Neuronal stem cell (in vitro differentiated cells): ENCODE measurements at regions not wholly inside any gene's neighbourhood (a gene's known extent, or its start where the extent isn't known, plus 50 kb on each side); places are given as distances from the start of the nearest gene placed in this dataset.

Experiments used
- DNase-seq: peaks from one replicate; pipeline ENCODE4 v3.0.0-alpha.2; 2013; ENCODE audit warnings: low spot score
- H2AFZ ChIP-seq: one replicate; pipeline ENCODE4 v1.6.1; 2013; ENCODE audit warnings: mild to moderate bottlenecking, low read length, inconsistent platforms
- H2AK5ac ChIP-seq: 2 replicates; pipeline ENCODE4 v1.6.1; 2013; ENCODE audit warnings: low read depth, mild to moderate bottlenecking, inconsistent platforms, low read length, moderate library complexity, mixed read lengths
- H2BK120ac ChIP-seq: 2 replicates; pipeline ENCODE4 v1.6.1; 2013; ENCODE audit warnings: low read depth, mild to moderate bottlenecking, inconsistent platforms, low read length, moderate library complexity, mixed read lengths
- H2BK12ac ChIP-seq: one replicate; pipeline ENCODE4 v1.6.1; 2013; ENCODE audit warnings: low read length, inconsistent platforms
- H2BK15ac ChIP-seq: 2 replicates; pipeline ENCODE4 v1.6.1; 2013; ENCODE audit warnings: mild to moderate bottlenecking, low read length, inconsistent platforms, mixed read lengths
- H2BK5ac ChIP-seq: one replicate; pipeline ENCODE4 v1.6.1; 2013; ENCODE audit warnings: inconsistent platforms, mild to moderate bottlenecking, low read length, moderate library complexity
- H3K14ac ChIP-seq: one replicate; pipeline ENCODE4 v1.6.1; 2013; ENCODE audit warnings: low read length, inconsistent platforms
- H3K18ac ChIP-seq: 2 replicates; pipeline ENCODE4 v1.6.1; 2013; ENCODE audit warnings: low read length, inconsistent platforms
- H3K23ac ChIP-seq: 2 replicates; pipeline ENCODE4 v1.6.1; 2013; ENCODE audit warnings: low read depth, mild to moderate bottlenecking, mixed read lengths, low read length, inconsistent platforms; ENCODE audit not compliant: poor library complexity
- H3K27ac ChIP-seq: replicated peaks from 3 replicates; pipeline ENCODE4 v1.5.1; 2013; ENCODE audit warnings: low read length, inconsistent platforms
- H3K27me3 ChIP-seq, 3 experiments: 2 replicates each; pipeline ENCODE4 v1.6.1; 2013; ENCODE audit warnings: low read length in 3 of 3, mild to moderate bottlenecking in 2 of 3, inconsistent platforms in 1 of 3, low read depth in 1 of 3, mixed read lengths in 1 of 3, moderate library complexity in 1 of 3; ENCODE audit not compliant: control insufficient read depth in 3 of 3, insufficient read depth in 3 of 3
- H3K36me3 ChIP-seq, 2 donors: replicated peaks in 1 of 2; 2 replicates each; pipeline ENCODE4 v1.6.1; 2013; ENCODE audit warnings: low read length in 2 of 2; ENCODE audit not compliant: control insufficient read depth in 2 of 2, insufficient read depth in 2 of 2
- H3K4ac ChIP-seq: 2 replicates; pipeline ENCODE4 v1.6.1; 2013; ENCODE audit warnings: inconsistent platforms, mild to moderate bottlenecking, low read length, moderate library complexity
- H3K4me1 ChIP-seq, 2 donors: 1 replicate in 1 of 2; 2 replicates in 1 of 2; pipeline ENCODE4 v1.6.1; 2013; ENCODE audit warnings: low read length in 2 of 2, low read depth in 1 of 2; ENCODE audit not compliant: control insufficient read depth in 2 of 2, insufficient read depth in 1 of 2
- H3K4me2 ChIP-seq: one replicate; pipeline ENCODE4 v1.6.1; 2013; ENCODE audit warnings: mild to moderate bottlenecking, low read length, inconsistent platforms; ENCODE audit not compliant: insufficient read depth, poor library complexity, severe bottlenecking
- H3K4me3 ChIP-seq, 2 donors: 2 replicates each; pipeline ENCODE4 v1.5.1; 2013; ENCODE audit warnings: low read length in 2 of 2, mild to moderate bottlenecking in 2 of 2, inconsistent platforms in 1 of 2, moderate library complexity in 1 of 2
- H3K79me1 ChIP-seq: one replicate; pipeline ENCODE4 v1.6.1; 2013; ENCODE audit warnings: low read depth, mild to moderate bottlenecking, inconsistent platforms, low read length, moderate library complexity
- H3K9ac ChIP-seq: one replicate; pipeline ENCODE4 v1.6.1; 2013; ENCODE audit warnings: mild to moderate bottlenecking, low read depth, low read length, inconsistent platforms; ENCODE audit not compliant: poor library complexity
- H3K9me3 ChIP-seq, 2 donors: replicated peaks in 1 of 2; 2 replicates each; pipeline versions ENCODE3 to v1.6.1; 2013; ENCODE audit warnings: low read length in 2 of 2, mild to moderate bottlenecking in 2 of 2, inconsistent platforms in 1 of 2, low read depth in 1 of 2, mixed read lengths in 1 of 2, moderate library complexity in 1 of 2; ENCODE audit not compliant: control insufficient read depth in 2 of 2, insufficient read depth in 1 of 2
- H4K8ac ChIP-seq: one replicate; pipeline ENCODE4 v1.6.1; 2013; ENCODE audit warnings: low read depth, mild to moderate bottlenecking, inconsistent platforms, low read length, moderate library complexity
- H4K91ac ChIP-seq: one replicate; pipeline ENCODE4 v1.6.1; 2013; ENCODE audit warnings: low read length, low read depth, mild to moderate bottlenecking, inconsistent platforms; ENCODE audit not compliant: poor library complexity
- WGBS, 2 donors: extraction: QIAGEN DNeasy Blood & Tissue Kit; methylation state at CpG; one replicate each; pipeline ENCODE4 v1.1.7; 2013; ENCODE audit warnings: missing lambda C conversion rate in 2 of 2, mixed read lengths in 1 of 2; ENCODE audit not compliant: insufficient read length in 2 of 2, insufficient replicate concordance in 1 of 2; ENCODE audit errors: extremely low coverage in 2 of 2; 5-methylcytosine and 5-hydroxymethylcytosine counted together

GRCh38 chr5:96201503-96201902, 231.5 kb downstream of the PCSK1 start:
- Histone ChIP-seq H2BK120ac (no peak overlapping the region), H3K9ac (no peak overlapping the region), H3K79me1 (no peaks in the 10 kb centered on the region), H3K14ac (no peak overlapping the region), H2BK15ac (no peak overlapping the region), H3K4me2 (no peak overlapping the region), H3K4me3 (no peak overlapping the region), H3K4ac (no peak overlapping the region), H4K8ac (no peak overlapping the region), H3K23ac (no peak overlapping the region), H3K4me1 (no peaks in the 10 kb centered on the region), H3K18ac (no peak overlapping the region), H3K27me3 (no peaks in the 10 kb centered on the region), H3K36me3 (no peaks in the 10 kb centered on the region), H3K27ac (no peak overlapping the region), H4K91ac (no peak overlapping the region), H2BK12ac (no peak overlapping the region), H2BK5ac (no peak overlapping the region), H2AFZ (no peak overlapping the region), H2AK5ac (no peak overlapping the region), H3K9me3 (no peaks in the 10 kb centered on the region)
- DNase-seq = no peak
- WGBS, 2 donors = no CpG with 5 or more reads among the region's 3 CpGs

DNA sequence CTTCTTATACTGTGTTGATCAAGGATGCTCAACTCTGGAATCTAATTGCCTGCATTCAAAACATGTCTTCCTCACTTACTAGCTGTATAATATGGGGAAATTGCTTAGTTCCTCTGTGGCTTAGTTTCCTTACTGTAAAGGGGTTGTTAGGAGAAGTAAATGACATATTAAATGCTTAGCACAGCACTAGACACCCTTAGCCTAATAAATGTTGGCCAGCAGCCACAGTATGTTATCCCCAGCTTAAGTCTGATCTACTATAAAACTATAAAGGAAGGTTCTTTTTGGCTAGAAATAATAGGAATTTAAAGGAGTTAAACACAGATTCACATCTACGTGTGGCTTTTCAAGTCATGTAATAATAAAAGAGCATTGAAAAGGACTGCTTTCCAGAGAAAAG, 232.4 kb downstream of the PCSK1 start:
- Histone ChIP-seq H3K27ac (no peak overlapping the region), H3K4me3 (no peak overlapping the region), H3K27me3 (no peaks in the 10 kb centered on the region), H2AK5ac (no peak overlapping the region), H2AFZ (no peak overlapping the region), H2BK5ac (no peak overlapping the region), H3K14ac (no peak overlapping the region), H3K18ac (no peak overlapping the region), H3K4me1 (no peaks in the 10 kb centered on the region), H3K79me1 (no peaks in the 10 kb centered on the region), H4K8ac (no peak overlapping the region), H2BK15ac (no peak overlapping the region), H3K36me3 (no peaks in the 10 kb centered on the region), H3K9ac (no peak overlapping the region), H2BK120ac (no peak overlapping the region), H3K23ac (no peak overlapping the region), H3K9me3 (no peaks in the 10 kb centered on the region), H3K4ac (no peak overlapping the region), H4K91ac (no peak overlapping the region), H3K4me2 (no peak overlapping the region), H2BK12ac (no peak overlapping the region)
- no CpG with 5 or more reads among the region's 1 CpG for WGBS, 2 donors
- DNase-seq = no peak

DNA sequence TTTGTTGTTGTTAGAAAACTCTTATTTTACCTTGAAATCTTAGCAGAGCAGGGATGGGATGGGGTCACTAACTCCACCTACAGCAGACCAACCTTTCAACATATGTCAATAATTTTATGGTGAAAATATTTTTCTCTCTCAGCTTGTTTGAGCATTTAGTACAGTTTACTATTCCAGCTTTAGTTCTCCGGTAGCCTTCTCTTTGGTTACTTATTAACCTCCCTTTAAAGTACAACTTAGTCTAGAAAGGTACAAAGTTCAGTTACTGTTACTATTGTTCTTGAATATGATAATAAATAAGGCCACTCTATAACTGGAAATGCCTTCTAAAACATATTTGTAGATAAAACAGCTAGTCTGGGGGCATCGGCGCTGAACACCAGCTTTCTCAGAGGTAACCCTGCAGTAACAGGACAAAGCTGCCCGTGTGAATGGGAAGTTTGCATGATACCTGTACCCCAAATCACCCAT, 233.3 kb downstream of the PCSK1 start:
- Histone ChIP-seq H3K18ac (no peak overlapping the region), H3K9me3 (no peaks in the 10 kb centered on the region)
- WGBS, 2 donors = no CpG with 5 or more reads among the region's 4 CpGs

DNA sequence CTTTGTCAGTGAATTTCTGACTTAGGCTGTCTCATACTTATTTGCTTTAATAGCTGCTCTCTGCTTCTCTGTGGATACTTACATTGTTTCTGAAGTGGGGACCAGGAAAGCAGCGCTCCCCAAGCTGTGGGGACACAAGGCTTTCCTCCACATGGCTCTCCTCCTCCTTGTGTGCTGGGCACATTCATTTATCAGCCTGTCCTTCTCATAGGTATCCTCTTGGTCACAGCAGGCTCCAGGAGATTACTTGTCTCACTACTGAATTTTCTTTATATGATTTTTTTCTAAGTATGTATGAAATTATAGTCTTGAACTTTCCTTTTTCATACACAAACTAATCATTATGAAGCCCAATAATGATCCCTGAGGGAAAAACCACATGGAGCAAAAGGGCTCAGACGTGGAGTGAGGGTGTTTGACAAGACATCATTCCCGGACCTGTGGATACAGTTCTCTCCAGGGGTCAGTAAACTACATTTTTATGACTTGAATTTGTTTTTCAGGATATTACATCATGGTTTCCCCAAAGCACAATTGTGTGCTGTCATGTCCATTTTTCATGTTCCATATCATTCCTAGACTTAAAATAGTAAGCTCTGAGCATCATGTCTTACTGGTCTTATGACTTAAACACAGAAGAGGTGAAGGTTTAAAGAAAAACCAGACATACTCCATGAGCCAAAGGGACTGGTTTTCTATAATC, 234.5 kb downstream of the PCSK1 start:
- H2BK120ac ChIP-seq = no peak overlapping the region
- H3K23ac ChIP-seq = no peak overlapping the region
- H2BK5ac ChIP-seq = no peak overlapping the region
- no peak overlapping the region for H3K18ac ChIP-seq
- H2AFZ ChIP-seq = no peak overlapping the region
- no peak overlapping the region for H2AK5ac ChIP-seq
- no peak overlapping the region for H3K4me3 ChIP-seq
- no peak overlapping the region for H3K4me2 ChIP-seq
- no CpG with 5 or more reads among the region's 3 CpGs for WGBS, 2 donors
- no peak overlapping the region for H3K4ac ChIP-seq
- DNase-seq = no peak
- H2BK15ac ChIP-seq = no peak overlapping the region
- H4K8ac ChIP-seq = no peak overlapping the region
- H3K4me1 ChIP-seq = no peaks in the 10 kb centered on the region
- no peak overlapping the region for H3K27ac ChIP-seq
- no peak overlapping the region for H3K14ac ChIP-seq
- H3K9me3 ChIP-seq = no peaks in the 10 kb centered on the region
- no peaks in the 10 kb centered on the region for H3K79me1 ChIP-seq
- no peak overlapping the region for H3K9ac ChIP-seq
- H2BK12ac ChIP-seq = no peak overlapping the region
- no peak overlapping the region for H4K91ac ChIP-seq
- no peaks in the 10 kb centered on the region for H3K27me3 ChIP-seq
- H3K36me3 ChIP-seq = no peaks in the 10 kb centered on the region

More for the DNA sequence above, 233.3 kb downstream of the PCSK1 start:
- Histone ChIP-seq H4K8ac (no peak overlapping the region), H3K4me2 (no peak overlapping the region), H2AFZ (no peak overlapping the region), H2BK12ac (no peak overlapping the region), H3K4ac (no peak overlapping the region), H3K9ac (no peak overlapping the region), H3K14ac (no peak overlapping the region), H3K4me1 (no peaks in the 10 kb centered on the region), H3K36me3 (no peaks in the 10 kb centered on the region), H2BK5ac (no peak overlapping the region), H3K23ac (no peak overlapping the region), H4K91ac (no peak overlapping the region), H2BK15ac (no peak overlapping the region), H3K27ac (no peak overlapping the region), H3K79me1 (no peaks in the 10 kb centered on the region), H3K4me3 (no peak overlapping the region), H2AK5ac (no peak overlapping the region), H3K27me3 (no peaks in the 10 kb centered on the region), H2BK120ac (no peak overlapping the region)
- no peak for DNase-seq
